ENCODE measurements at regions not wholly inside any gene's neighbourhood (a gene's known extent, or its start where the extent isn't known, plus 50 kb on each side); places are given as distances from the start of the nearest gene placed in this dataset.
"Not testable (repeated sequence)": the region's sequence is repeated elsewhere in the genome, so short reads cannot be mapped to it uniquely, and the experiment has no call there.

GRCh38 chr16:51522902-51523301 lies 371.8 kb upstream of the SALL1 start:
- Mint-ChIP-seq H3K27me3 (no peaks in the 10 kb centered on the region), H3K36me3 (ENCODE audit: low read depth) (no peaks in the 10 kb centered on the region), H3K4me3 (no peak overlapping the region), H3K27ac (no peak overlapping the region), H3K4me1 (ENCODE audit: low read depth) (no peaks in the 10 kb centered on the region), H3K9me3 (peaks cover 9% of the 10 kb centered on the region)
- ChIA-PET CTCF (no interaction called here), POLR2A (no interaction called here)
- H3K4me3 ChIP-seq (ENCODE audit: low read length): no peak overlapping the region
- DNase-seq: no peak
- no peak for ATAC-seq (ENCODE audit: poor library complexity)
- no peaks in the 10 kb centered on the region for H3K27me3 ChIP-seq (ENCODE audit: control insufficient read depth in 1 of 2, insufficient read depth in 2 of 2, low read length in 2 of 2)
- no peaks in the 10 kb centered on the region for H3K36me3 ChIP-seq (ENCODE audit: insufficient read depth, low read length)
- peaks cover 0 to 11% of the 10 kb centered on the region in 2 experiments for H3K9me3 ChIP-seq (ENCODE audit: control insufficient read depth in 1 of 2, insufficient read depth in 1 of 2, low read length in 2 of 2)
- intact Hi-C loops (cut with DNase I, micrococcal nuclease): no loop called here
- TF ChIP-seq CTCF (IDR thresholded peaks at IDR 0.05): no peak
- H3K4me1 ChIP-seq (ENCODE audit: insufficient read depth, low read length): no peaks in the 10 kb centered on the region
- no peak overlapping the region for H3K27ac ChIP-seq (ENCODE audit: low read depth in 1 of 2, low read length in 2 of 2)

DNA sequence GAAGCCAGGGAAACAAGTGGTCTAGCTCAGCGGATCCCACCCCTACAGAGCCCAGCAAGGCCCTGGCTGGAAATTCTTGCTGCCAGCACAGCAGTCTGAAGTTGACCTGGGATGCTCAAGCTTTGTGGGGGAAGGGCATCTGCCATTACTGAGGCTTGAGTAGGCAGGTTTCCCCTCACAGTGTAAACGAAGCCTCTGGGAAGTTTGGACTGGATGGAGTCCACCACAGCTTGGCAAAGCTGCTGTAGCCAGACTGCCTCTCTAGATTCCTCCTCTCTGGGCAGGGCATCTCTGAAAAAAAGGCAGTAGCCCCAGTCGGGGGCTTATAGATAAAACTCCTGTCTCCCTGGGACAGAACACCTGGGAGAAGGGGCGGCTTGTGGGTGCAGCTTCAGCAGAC lies 365.9 kb upstream of the SALL1 start:
- H3K4me3 ChIP-seq (ENCODE audit: low read length); POLR2A ChIA-PET; CTCF ChIA-PET; ATAC-seq (ENCODE audit: poor library complexity); H3K27me3 Mint-ChIP-seq; H3K4me1 ChIP-seq (ENCODE audit: insufficient read depth, low read length); H3K36me3 Mint-ChIP-seq (ENCODE audit: low read depth); H3K27me3 ChIP-seq (ENCODE audit: control insufficient read depth in 1 of 2, insufficient read depth in 2 of 2, low read length in 2 of 2); H3K9me3 ChIP-seq (ENCODE audit: control insufficient read depth in 1 of 2, insufficient read depth in 1 of 2, low read length in 2 of 2); H3K27ac ChIP-seq (ENCODE audit: low read depth in 1 of 2, low read length in 2 of 2); H3K27ac Mint-ChIP-seq; intact Hi-C loops (cut with DNase I, micrococcal nuclease); H3K36me3 ChIP-seq (ENCODE audit: insufficient read depth, low read length); H3K4me1 Mint-ChIP-seq (ENCODE audit: low read depth); H3K4me3 Mint-ChIP-seq; DNase-seq; H3K9me3 Mint-ChIP-seq: not testable (repeated sequence)

DNA sequence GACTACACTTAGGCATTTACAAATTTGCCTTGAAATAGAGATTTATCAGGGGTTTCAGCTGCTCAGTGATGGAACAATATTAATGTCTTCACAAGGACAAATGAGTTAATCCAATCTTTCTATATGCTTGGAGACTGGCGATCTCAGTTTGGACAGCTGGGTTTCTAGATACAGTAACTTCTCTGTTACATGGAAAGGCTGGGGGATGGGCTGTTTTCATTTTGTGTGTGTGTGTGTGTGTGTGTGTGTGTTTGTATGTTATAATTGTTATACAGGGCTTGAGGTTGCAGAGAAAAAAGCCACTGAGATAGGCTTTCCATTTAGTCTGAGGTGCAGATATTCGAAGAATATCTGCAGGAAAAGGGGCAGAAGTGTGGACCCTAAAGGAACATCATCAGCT lies 359.3 kb upstream of the SALL1 start:
- ATAC-seq (ENCODE audit: poor library complexity): no peak
- H3K9me3 ChIP-seq (ENCODE audit: control insufficient read depth in 1 of 2, insufficient read depth in 1 of 2, low read length in 2 of 2): peaks cover 0 to 10% of the 10 kb centered on the region in 2 experiments
- Mint-ChIP-seq H3K27me3 (no peaks in the 10 kb centered on the region), H3K4me3 (no peak overlapping the region), H3K27ac (no peak overlapping the region), H3K36me3 (ENCODE audit: low read depth) (no peaks in the 10 kb centered on the region), H3K4me1 (ENCODE audit: low read depth) (no peaks in the 10 kb centered on the region), H3K9me3 (peaks cover 18% of the 10 kb centered on the region)
- no peak for DNase-seq
- no peak for TF ChIP-seq CTCF (IDR thresholded peaks at IDR 0.05)
- H3K27ac ChIP-seq (ENCODE audit: low read depth in 1 of 2, low read length in 2 of 2): no peak overlapping the region
- H3K27me3 ChIP-seq (ENCODE audit: control insufficient read depth in 1 of 2, insufficient read depth in 2 of 2, low read length in 2 of 2): no peaks in the 10 kb centered on the region
- no peaks in the 10 kb centered on the region for H3K36me3 ChIP-seq (ENCODE audit: insufficient read depth, low read length)
- no peak overlapping the region for H3K4me3 ChIP-seq (ENCODE audit: low read length)
- ChIA-PET CTCF (no interaction called here), POLR2A (no interaction called here)
- intact Hi-C loops (cut with DNase I, micrococcal nuclease): no loop called here
- H3K4me1 ChIP-seq (ENCODE audit: insufficient read depth, low read length): no peaks in the 10 kb centered on the region

DNA sequence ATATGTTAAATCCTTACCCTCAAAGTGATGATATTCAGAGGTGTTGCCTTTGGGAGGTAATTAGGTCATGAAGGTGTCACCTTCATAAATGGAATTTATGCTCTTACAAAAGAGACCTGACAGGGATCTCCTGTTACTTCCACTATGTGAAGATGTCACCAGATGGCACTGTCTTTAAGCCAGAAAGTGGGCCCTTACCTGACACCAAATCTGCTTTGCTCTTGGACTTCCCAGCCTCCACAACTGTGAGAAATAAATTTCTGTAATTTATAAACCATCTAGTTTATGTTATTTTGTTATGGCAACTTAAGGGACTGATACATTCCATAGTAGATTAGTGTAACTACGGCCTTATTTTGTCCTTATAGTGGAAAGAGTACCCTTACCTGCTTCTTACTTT lies 358.3 kb upstream of the SALL1 start:
- H3K4me1 Mint-ChIP-seq (ENCODE audit: low read depth): no peaks in the 10 kb centered on the region
- H3K9me3 ChIP-seq (ENCODE audit: control insufficient read depth in 1 of 2, insufficient read depth in 1 of 2, low read length in 2 of 2): peaks cover 4 to 8% of the 10 kb centered on the region in 2 experiments
- ATAC-seq (ENCODE audit: poor library complexity): no peak
- H3K4me3 Mint-ChIP-seq: no peak overlapping the region
- H3K27me3 Mint-ChIP-seq: no peaks in the 10 kb centered on the region
- TF ChIP-seq CTCF (IDR thresholded peaks at IDR 0.05): no peak
- no peaks in the 10 kb centered on the region for H3K36me3 ChIP-seq (ENCODE audit: insufficient read depth, low read length)
- H3K27ac ChIP-seq (ENCODE audit: low read depth in 1 of 2, low read length in 2 of 2): no peak overlapping the region
- H3K4me1 ChIP-seq (ENCODE audit: insufficient read depth, low read length): no peaks in the 10 kb centered on the region
- intact Hi-C loops (cut with DNase I, micrococcal nuclease): no loop called here
- no peaks in the 10 kb centered on the region for H3K36me3 Mint-ChIP-seq (ENCODE audit: low read depth)
- POLR2A ChIA-PET: no interaction called here
- peaks cover 18% of the 10 kb centered on the region for H3K9me3 Mint-ChIP-seq
- no peak for DNase-seq
- CTCF ChIA-PET: no interaction called here
- no peak overlapping the region for H3K27ac Mint-ChIP-seq
- H3K27me3 ChIP-seq (ENCODE audit: control insufficient read depth in 1 of 2, insufficient read depth in 2 of 2, low read length in 2 of 2): no peaks in the 10 kb centered on the region
- H3K4me3 ChIP-seq (ENCODE audit: low read length): no peak overlapping the region
